Neural cell (in vitro differentiated cells): ENCODE measurements at regions not wholly inside any gene's neighbourhood (a gene's known extent, or its start where the extent isn't known, plus 50 kb on each side); places are given as distances from the start of the nearest gene placed in this dataset.

Source experiments
- EP300 ChIP-seq: fragments of 450-650 bp; conservative IDR thresholded peaks from 2 replicates; pipeline ENCODE4 v1.6.1; 2014; ENCODE audit warnings: antibody characterized with exemption, mild to moderate bottlenecking, moderate library complexity; ENCODE audit not compliant: poor library complexity, severe bottlenecking
- EZH2 ChIP-seq: fragments of 200-600, 300-800 bp; shearing (Covaris generic), sonication (generic); IDR thresholded peaks from 2 replicates; pipeline ENCODE4 v1.6.1; 2014; ENCODE audit warnings: antibody characterized with exemption, low read length, borderline replicate concordance, mild to moderate bottlenecking; ENCODE audit not compliant: insufficient read depth, poor library complexity, severe bottlenecking
- POLR2AphosphoS5 ChIP-seq: IDR thresholded peaks from 2 replicates; pipeline ENCODE4 v1.6.1; 2012
- RAD21 ChIP-seq: fragments of 450-650 bp; conservative IDR thresholded peaks from 2 replicates; pipeline ENCODE4 v1.6.1; 2014; ENCODE audit warnings: antibody characterized with exemption, mild to moderate bottlenecking, moderate library complexity
- SMC3 ChIP-seq: fragments of 450-650 bp; conservative IDR thresholded peaks from 2 replicates; pipeline ENCODE4 v1.6.1; 2014; ENCODE audit warnings: antibody characterized with exemption, mild to moderate bottlenecking, moderate library complexity; ENCODE audit not compliant: poor library complexity
- TF ChIP-seq, protein P1 (sequence below): fragments of 450-650 bp; IDR thresholded peaks from 2 replicates; pipeline ENCODE4 v1.5.1; 2014; ENCODE audit warnings: antibody characterized with exemption, mild to moderate bottlenecking, moderate library complexity; ENCODE audit not compliant: poor library complexity, severe bottlenecking
- TF ChIP-seq, protein P2 (sequence below): IDR thresholded peaks from 2 replicates; pipeline ENCODE4 v1.6.1; 2012; ENCODE audit warnings: borderline replicate concordance

DNA sequence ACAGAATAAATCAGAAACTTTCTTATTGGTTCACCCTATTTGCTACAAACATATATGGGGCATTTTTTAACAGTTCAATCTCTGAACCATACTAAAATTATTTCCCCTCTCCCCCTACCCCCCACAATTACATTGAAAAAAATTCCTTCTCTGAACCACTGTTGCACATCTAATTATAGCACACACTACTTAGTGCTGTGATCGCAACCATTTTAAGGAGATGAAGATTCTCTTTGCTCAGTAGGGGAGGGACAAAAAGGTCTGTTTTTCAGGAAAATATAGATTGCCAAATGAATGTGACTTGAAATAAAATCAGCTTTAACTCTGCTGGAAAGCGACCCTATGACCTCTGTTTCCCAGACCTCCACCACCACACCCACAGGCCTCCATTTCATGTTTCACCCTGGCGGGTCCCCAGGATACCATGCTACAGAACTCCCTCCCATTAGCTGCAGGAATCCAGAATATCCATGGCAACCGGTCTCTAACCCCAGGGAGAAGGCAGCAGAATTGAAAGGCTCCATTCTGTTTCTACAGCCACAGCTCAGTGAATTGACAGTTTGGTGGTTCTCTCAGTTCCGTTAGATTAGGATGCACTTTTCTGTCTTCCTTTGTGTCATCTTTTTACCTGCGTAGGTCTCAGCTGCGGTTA lies 286.3 kb downstream of the TBC1D4 start:
- TF ChIP-seq EP300, result peak; percentile 75
- TF ChIP-seq, protein P1, sequence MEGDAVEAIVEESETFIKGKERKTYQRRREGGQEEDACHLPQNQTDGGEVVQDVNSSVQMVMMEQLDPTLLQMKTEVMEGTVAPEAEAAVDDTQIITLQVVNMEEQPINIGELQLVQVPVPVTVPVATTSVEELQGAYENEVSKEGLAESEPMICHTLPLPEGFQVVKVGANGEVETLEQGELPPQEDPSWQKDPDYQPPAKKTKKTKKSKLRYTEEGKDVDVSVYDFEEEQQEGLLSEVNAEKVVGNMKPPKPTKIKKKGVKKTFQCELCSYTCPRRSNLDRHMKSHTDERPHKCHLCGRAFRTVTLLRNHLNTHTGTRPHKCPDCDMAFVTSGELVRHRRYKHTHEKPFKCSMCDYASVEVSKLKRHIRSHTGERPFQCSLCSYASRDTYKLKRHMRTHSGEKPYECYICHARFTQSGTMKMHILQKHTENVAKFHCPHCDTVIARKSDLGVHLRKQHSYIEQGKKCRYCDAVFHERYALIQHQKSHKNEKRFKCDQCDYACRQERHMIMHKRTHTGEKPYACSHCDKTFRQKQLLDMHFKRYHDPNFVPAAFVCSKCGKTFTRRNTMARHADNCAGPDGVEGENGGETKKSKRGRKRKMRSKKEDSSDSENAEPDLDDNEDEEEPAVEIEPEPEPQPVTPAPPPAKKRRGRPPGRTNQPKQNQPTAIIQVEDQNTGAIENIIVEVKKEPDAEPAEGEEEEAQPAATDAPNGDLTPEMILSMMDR, result no peak
- TF ChIP-seq, protein P2, sequence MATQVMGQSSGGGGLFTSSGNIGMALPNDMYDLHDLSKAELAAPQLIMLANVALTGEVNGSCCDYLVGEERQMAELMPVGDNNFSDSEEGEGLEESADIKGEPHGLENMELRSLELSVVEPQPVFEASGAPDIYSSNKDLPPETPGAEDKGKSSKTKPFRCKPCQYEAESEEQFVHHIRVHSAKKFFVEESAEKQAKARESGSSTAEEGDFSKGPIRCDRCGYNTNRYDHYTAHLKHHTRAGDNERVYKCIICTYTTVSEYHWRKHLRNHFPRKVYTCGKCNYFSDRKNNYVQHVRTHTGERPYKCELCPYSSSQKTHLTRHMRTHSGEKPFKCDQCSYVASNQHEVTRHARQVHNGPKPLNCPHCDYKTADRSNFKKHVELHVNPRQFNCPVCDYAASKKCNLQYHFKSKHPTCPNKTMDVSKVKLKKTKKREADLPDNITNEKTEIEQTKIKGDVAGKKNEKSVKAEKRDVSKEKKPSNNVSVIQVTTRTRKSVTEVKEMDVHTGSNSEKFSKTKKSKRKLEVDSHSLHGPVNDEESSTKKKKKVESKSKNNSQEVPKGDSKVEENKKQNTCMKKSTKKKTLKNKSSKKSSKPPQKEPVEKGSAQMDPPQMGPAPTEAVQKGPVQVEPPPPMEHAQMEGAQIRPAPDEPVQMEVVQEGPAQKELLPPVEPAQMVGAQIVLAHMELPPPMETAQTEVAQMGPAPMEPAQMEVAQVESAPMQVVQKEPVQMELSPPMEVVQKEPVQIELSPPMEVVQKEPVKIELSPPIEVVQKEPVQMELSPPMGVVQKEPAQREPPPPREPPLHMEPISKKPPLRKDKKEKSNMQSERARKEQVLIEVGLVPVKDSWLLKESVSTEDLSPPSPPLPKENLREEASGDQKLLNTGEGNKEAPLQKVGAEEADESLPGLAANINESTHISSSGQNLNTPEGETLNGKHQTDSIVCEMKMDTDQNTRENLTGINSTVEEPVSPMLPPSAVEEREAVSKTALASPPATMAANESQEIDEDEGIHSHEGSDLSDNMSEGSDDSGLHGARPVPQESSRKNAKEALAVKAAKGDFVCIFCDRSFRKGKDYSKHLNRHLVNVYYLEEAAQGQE, result peak; percentile 64
- no peak for TF ChIP-seq EZH2
- TF ChIP-seq RAD21, result peak; percentile 47
- TF ChIP-seq SMC3, result peak; percentile 48
- TF ChIP-seq POLR2AphosphoS5, result peak; percentile 61
